Muscle of arm (tissue), 1 donor: ENCODE measurements at regions not wholly inside any gene's neighbourhood (a gene's known extent, or its start where the extent isn't known, plus 50 kb on each side); places are given as distances from the start of the nearest gene placed in this dataset.
A peak's percentile ranks its signal among the peaks of the same experiment; 100 is the strongest.

ENCODE experiments used
- DNase-seq: peaks from one replicate; pipeline ENCODE4 v3.0.0-alpha.2; 2013

GRCh38 chr12:126095748-126096510 lies 1030.7 kb downstream of the AACS start:
- DNase-seq, result no peak

GRCh38 chr12:126106706-126107105 lies 1041.5 kb downstream of the AACS start:
- DNase-seq, result no peak

- DNase-seq, result no peak
Observed at GRCh38 chr12:126107659-126108058, 1042.4 kb downstream of the AACS start.

GRCh38 chr12:126108247-126108646 lies 1043.0 kb downstream of the AACS start:
- no peak for DNase-seq

- DNase-seq, result no peak
Observed at GRCh38 chr12:126112141-126112540, 1046.9 kb downstream of the AACS start.

- DNase-seq, result no peak
Observed at GRCh38 chr12:126112849-126113248, 1047.6 kb downstream of the AACS start.

- DNase-seq, result no peak
Observed at GRCh38 chr12:126114441-126114840, 1049.2 kb downstream of the AACS start.

- DNase-seq, result no peak
Observed at GRCh38 chr12:126117502-126117901, 1052.3 kb downstream of the AACS start.

GRCh38 chr12:126139355-126139754 lies 1074.1 kb downstream of the AACS start:
- DNase-seq, result no peak

GRCh38 chr12:126144603-126145002 lies 1079.4 kb downstream of the AACS start:
- DNase-seq, result no peak

GRCh38 chr12:126147321-126147720 lies 1082.1 kb downstream of the AACS start:
- DNase-seq, result peak; percentile 10

- no peak for DNase-seq
Observed at GRCh38 chr12:126156806-126157574, 1091.8 kb downstream of the AACS start.

GRCh38 chr12:126157575-126157966 lies 1092.3 kb downstream of the AACS start:
- DNase-seq, result no peak

GRCh38 chr12:126159139-126159538 lies 1093.9 kb downstream of the AACS start:
- no peak for DNase-seq

- no peak for DNase-seq
Observed at GRCh38 chr12:126160912-126161311, 1095.7 kb downstream of the AACS start.

- DNase-seq, result no peak
Observed at GRCh38 chr12:126163984-126164383, 1098.7 kb downstream of the AACS start.

GRCh38 chr12:126171937-126172559 lies 1106.8 kb downstream of the AACS start:
- no peak for DNase-seq

GRCh38 chr12:126182619-126183236 lies 1117.5 kb downstream of the AACS start:
- DNase-seq, result peak; percentile 46

- no peak for DNase-seq
Observed at GRCh38 chr12:126185025-126185424, 1119.8 kb downstream of the AACS start.

GRCh38 chr12:126189856-126190255 lies 1124.6 kb downstream of the AACS start:
- DNase-seq, result no peak

GRCh38 chr12:126191031-126191891 lies 1126.0 kb downstream of the AACS start:
- no peak for DNase-seq
